GM13976 (cell line): ENCODE measurements at regions not wholly inside any gene's neighbourhood (a gene's known extent, or its start where the extent isn't known, plus 50 kb on each side); places are given as distances from the start of the nearest gene placed in this dataset.

Experiments used
- DNase-seq: peaks from one replicate; pipeline ENCODE4 v3.0.0; 2012; ENCODE audit warnings: low spot score
- in situ Hi-C: fragments of 300-500 bp; cut with MboI; formaldehyde crosslinking; loops from one replicate; pipeline ENCODE4 v1.12.0; 2022; ENCODE audit warnings: low sequenced_read_pairs, mixed read lengths, inconsistent platforms; ENCODE audit not compliant: unreplicated experiment
- TF ChIP-seq, protein P1 (sequence below): IDR thresholded peaks from 2 replicates; pipeline ENCODE4 v1.5.1; 2012; ENCODE audit warnings: borderline replicate concordance, mild to moderate bottlenecking; ENCODE audit not compliant: insufficient read depth; ENCODE audit errors: extremely low read depth, missing control alignments, control extremely low read depth

DNA sequence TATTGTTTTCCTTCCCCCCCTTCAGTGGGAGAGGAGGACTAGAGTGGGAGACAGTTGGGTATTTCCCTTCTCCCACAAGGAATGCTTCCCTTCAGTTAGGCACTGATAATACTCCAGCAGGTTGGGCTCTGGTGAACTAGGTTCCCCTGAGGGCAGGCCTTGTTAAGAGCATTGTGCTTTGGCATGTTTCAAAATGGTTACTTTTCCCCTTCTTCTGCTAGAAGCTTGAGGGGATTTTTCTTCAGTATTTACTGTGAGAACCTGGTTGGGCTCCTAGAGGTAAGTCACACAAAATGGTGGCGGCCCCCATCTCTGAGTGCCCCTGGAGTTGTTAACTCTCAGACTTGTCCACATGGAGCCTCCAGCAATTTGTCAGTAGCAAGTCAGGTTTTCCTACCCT lies 156.2 kb downstream of the CYB561 start:
- no peak for DNase-seq
- in situ Hi-C loops = no loop called here
- TF ChIP-seq, protein P1, sequence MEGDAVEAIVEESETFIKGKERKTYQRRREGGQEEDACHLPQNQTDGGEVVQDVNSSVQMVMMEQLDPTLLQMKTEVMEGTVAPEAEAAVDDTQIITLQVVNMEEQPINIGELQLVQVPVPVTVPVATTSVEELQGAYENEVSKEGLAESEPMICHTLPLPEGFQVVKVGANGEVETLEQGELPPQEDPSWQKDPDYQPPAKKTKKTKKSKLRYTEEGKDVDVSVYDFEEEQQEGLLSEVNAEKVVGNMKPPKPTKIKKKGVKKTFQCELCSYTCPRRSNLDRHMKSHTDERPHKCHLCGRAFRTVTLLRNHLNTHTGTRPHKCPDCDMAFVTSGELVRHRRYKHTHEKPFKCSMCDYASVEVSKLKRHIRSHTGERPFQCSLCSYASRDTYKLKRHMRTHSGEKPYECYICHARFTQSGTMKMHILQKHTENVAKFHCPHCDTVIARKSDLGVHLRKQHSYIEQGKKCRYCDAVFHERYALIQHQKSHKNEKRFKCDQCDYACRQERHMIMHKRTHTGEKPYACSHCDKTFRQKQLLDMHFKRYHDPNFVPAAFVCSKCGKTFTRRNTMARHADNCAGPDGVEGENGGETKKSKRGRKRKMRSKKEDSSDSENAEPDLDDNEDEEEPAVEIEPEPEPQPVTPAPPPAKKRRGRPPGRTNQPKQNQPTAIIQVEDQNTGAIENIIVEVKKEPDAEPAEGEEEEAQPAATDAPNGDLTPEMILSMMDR = no peak

DNA sequence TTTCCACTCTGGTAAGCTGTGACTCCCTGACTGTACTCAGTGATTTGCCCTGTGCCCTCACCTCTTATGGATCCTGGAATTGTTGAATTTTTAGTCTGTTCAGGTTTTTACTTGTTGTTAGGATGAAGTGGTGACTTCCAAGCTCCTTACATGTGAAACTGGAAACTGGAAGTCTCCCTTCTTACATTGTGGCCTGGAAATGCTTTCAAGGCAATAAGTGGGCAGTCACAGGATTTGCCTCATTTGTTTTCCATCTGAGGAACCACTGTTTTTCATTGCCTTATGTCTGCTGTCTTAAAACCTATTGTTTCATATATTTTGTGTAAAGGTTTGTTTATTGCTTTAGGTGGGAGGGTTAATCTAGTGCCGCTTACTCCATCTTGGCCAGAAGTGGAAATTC lies 155.8 kb downstream of the CYB561 start:
- in situ Hi-C loops = no loop called here
- TF ChIP-seq, protein P1 = no peak
- DNase-seq = no peak

DNA sequence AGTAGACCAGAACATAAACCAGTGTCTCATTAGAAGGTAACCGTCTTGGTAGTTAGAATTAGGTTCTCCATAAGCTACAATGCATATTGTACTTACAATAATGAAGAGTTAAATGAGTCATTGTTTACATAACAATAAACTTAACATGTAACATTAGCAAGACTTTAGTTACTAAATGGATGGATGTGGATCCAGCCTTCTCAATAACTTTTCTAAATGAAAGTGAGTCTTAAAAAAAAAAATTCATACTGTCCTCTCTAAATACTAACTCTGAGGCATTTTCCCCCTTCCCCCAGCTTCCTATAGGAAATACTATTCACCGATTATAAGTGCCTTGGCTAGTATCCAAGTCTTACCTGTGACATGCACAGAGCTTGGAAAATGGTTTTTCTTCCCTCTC lies 155.3 kb downstream of the CYB561 start:
- TF ChIP-seq, protein P1 = no peak
- in situ Hi-C loops = no loop called here
- DNase-seq = no peak

DNA sequence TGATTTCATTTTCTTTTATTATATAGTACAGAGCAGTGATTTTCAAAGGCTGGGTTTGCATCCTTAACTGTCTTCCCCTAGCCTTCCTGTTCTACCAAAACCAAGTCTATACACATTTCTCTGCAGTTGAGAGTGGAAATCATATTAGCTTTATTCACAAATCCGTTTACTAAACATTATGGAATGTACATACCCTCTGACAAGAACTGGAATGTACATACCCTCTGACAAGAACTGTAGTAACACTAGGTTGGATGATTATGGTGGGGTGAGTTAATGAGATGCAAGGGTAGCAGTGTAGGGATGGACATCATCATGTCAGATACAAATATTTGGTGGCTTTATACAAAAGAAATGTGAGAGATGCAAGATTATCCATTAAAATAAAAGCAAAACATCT lies 154.8 kb downstream of the CYB561 start:
- no peak for DNase-seq

DNA sequence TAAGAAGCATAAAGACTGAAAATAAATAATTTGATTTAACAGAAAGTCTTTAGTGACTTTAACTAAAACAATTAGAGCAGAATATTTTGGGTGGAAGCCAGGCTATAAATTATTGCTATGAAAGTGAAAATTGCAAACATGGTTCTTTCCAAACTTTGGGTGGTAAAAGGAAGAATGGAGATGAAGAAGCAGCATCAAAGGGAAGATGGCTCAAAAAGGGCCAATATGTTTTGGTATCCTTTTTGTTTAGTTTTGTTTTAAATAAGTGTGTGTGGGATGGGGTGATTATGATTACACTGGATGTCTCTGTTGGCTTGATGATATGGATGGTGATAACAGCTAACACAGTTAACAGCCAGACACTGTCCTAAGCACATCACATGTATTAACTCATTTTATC lies 153.7 kb downstream of the CYB561 start:
- in situ Hi-C loops = no loop called here
- DNase-seq = no peak
- TF ChIP-seq, protein P1 = no peak

More for the DNA sequence above, 154.8 kb downstream of the CYB561 start:
- TF ChIP-seq, protein P1 = no peak
- in situ Hi-C loops = no loop called here

DNA sequence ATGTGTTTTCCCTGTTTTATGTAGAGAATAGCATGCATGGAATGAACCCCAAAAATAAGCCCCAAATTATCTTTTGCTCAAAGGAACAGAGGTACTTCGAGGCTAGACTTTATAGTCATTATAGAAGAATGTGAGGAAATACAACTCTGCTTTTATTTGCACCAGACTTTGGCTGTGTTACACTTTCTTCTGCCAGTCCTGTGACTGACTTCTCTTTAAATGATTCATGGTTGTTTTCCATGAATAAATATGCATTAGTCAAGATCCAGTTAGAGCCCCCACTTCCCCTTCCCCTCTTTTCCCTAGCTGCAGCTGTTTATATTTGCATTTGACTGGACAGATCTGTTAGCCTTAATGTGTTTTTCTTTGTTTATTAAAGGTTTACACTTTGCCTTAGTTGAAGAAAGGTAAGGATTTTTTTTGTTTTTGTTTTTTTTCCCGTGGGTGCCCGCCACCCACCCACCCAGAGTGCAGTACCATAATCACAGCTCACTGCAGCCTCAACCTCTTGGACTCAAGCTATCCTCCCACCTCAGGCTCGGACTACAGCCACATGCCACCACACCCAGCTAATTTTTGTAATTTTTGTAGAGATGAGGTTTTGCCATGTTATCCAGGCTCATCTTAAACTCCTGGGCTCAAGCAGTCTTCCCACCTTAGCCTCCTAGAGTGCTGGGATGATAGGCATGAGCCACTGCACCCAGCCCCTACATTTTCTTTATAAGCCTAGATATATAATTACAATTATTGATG lies 152.6 kb downstream of the CYB561 start:
- in situ Hi-C loops = no loop called here
- no peak for DNase-seq
- TF ChIP-seq, protein P1 = no peak
